Epithelial cell of esophagus (primary cell): ENCODE measurements at regions not wholly inside any gene's neighbourhood (a gene's known extent, or its start where the extent isn't known, plus 50 kb on each side); places are given as distances from the start of the nearest gene placed in this dataset.

Experiments
- DNase-seq: peaks from one replicate; pipeline ENCODE4 v3.0.0; 2010; ENCODE audit warnings: low read depth
- H3K4me3 ChIP-seq: 2 replicates; pipeline ENCODE4 v1.5.1; 2011; ENCODE audit warnings: mild to moderate bottlenecking, low read length, control low read depth
- TF ChIP-seq, protein P1 (sequence below): IDR thresholded peaks from 2 replicates; pipeline ENCODE4 v1.5.1; 2011; ENCODE audit warnings: low read depth, mild to moderate bottlenecking, low read length, control low read depth, inconsistent platforms; ENCODE audit not compliant: insufficient read depth; ENCODE audit errors: missing control alignments

DNA sequence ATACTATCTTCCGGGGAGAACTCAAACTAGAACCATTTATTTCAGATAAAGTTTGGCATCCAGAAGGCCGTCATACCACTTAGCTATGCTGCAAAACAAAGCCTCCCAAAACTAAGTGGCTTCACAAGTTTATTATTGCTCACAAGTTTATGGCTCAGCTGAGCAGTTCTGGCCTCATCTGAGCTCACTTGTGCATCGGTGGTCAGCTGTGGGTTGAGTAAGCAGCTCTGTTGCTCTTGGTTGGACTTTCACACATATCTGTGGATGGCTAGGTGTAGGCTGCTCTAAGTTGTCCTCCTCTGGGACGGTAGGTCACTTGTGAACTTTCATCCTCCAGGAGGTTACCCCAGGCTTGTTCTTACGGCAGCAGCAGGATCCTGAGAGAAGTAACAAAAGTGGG, 162.7 kb downstream of the BTG1 start:
- no peak for DNase-seq
- H3K4me3 ChIP-seq, result no peak overlapping the region
- TF ChIP-seq, protein P1, sequence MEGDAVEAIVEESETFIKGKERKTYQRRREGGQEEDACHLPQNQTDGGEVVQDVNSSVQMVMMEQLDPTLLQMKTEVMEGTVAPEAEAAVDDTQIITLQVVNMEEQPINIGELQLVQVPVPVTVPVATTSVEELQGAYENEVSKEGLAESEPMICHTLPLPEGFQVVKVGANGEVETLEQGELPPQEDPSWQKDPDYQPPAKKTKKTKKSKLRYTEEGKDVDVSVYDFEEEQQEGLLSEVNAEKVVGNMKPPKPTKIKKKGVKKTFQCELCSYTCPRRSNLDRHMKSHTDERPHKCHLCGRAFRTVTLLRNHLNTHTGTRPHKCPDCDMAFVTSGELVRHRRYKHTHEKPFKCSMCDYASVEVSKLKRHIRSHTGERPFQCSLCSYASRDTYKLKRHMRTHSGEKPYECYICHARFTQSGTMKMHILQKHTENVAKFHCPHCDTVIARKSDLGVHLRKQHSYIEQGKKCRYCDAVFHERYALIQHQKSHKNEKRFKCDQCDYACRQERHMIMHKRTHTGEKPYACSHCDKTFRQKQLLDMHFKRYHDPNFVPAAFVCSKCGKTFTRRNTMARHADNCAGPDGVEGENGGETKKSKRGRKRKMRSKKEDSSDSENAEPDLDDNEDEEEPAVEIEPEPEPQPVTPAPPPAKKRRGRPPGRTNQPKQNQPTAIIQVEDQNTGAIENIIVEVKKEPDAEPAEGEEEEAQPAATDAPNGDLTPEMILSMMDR, result no peak

DNA sequence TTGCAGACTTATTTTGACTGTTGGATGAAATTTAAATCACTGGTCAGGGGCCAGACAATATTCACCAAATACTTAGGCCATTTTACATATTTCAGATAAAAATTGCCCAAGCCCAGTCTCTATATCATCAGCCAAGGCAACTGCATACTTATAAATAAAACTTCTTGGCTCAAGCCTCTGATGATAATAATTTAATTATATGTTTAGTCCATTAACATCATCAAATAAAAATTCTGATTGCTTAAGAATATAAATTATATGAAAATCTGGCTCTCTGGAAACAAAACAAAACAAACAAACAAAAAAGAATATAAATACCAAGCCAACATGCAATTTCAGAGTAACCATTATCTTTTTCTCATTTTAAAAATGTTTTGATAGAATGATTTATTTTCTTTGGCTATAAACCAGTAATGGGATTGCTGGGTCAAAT, 165.2 kb downstream of the BTG1 start:
- no peak overlapping the region for H3K4me3 ChIP-seq
- TF ChIP-seq, protein P1, result no peak
- DNase-seq, result no peak

DNA sequence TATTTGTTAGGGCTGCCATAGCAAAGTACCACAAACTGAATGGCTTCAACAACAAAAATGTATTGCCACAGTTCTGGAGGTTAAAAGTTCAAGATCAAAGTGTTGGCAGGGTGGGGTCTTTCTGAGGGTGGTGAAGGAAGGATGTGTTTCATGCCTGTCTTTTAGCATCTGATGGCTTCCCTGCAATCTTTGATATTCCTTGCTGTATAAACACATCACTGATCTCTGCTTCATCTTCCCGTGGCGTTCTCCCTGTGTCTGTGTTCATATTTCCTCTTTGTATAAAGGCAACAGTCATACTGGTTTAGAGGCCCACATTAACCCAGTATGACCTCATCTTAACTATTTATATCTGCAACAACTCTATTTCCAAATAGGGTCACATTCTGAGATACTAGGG, 167.5 kb downstream of the BTG1 start:
- no peak for DNase-seq
- H3K4me3 ChIP-seq, result no peak overlapping the region
- TF ChIP-seq, protein P1, result no peak

DNA sequence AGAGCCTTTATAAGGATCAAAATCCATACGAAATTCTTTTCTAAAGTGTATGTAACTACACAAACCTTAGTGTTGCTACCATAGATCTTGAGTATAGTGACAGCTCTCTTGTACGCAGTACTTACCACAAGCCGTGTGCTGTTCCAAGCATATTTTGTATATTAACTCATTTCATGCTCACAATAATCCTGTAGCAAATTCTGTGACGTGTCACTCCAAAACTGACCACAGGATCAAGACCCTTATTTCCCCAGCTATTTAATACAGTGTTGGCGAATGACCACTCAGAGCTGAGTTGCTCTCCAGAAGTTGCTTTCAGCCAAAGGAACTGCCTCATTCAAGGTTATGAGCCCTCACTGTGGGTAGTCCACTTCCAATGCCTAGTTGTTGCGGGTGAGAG, 169.8 kb downstream of the BTG1 start:
- no peak for DNase-seq
- no peak overlapping the region for H3K4me3 ChIP-seq
- TF ChIP-seq, protein P1, result no peak

DNA sequence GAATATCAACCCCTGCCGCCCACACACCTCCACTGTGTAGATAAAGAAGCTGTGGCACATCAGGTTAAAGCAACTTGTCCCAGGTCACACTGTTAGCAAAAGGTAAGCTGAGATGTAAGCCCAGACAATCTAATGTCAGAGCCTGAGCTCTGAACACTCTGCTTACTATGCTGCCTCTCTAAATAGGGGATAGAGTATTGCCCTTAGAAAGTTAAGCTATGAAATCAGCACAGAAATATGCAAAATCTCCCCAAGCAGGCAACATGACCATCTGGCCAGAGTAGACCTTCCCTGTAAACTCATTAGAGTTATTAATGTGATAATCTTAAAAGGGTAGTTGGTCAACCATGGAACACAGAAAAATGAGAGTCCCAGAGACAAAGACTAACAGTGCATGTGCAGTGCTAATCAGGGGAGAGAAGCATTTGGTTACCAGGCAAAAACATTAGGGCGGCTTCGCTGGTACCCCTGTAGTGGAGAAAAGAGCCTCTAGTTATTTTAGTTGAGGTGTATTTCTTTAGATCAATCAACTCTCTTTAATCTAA, 171.0 kb downstream of the BTG1 start:
- TF ChIP-seq, protein P1, result no peak
- DNase-seq, result no peak
- H3K4me3 ChIP-seq, result no peak overlapping the region

DNA sequence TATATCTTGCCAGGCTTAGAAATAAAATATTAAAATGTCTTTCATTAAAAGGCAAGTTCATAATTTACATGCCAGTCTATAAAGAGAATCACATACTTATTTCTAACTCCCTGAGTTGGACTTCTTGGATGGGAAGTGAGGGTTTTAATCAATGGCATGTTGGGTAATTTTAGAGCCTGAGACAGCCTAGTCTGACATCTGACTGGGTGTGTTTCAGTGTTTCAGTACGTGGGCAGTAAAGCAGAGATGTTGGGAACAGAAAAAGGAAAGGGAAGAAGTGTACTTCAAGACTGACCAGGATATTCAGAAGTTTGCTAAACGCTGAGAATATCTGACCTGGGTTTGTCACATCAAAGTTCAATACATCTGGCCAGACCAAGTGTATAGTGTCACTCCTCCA, 171.8 kb downstream of the BTG1 start:
- no peak for DNase-seq
- no peak overlapping the region for H3K4me3 ChIP-seq
- TF ChIP-seq, protein P1, result no peak

DNA sequence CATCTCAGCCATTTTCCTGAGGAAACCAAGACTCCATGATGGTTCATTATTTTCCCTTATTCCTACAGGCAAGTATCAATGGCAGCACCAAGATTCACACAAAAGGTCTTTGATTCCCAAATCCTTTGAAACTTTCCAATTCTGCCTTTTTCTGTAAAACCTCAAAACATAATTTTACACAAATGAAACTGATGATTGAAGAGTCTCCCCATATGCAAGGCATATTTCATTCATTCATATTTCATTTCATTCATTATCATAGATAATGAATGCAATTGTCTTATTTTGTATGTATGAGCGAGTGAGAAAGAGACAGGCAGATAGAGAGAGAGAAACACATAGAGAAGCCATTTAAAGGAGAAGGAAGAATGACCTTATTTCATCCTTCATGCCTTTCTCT, 172.8 kb downstream of the BTG1 start:
- no peak for DNase-seq
- TF ChIP-seq, protein P1, result no peak
- no peak overlapping the region for H3K4me3 ChIP-seq
